ENCODE measurements at regions not wholly inside any gene's neighbourhood (a gene's known extent, or its start where the extent isn't known, plus 50 kb on each side); places are given as distances from the start of the nearest gene placed in this dataset.
A peak's percentile ranks its signal among the peaks of the same experiment; 100 is the strongest.
"Not testable (repeated sequence)": the region's sequence is repeated elsewhere in the genome, so short reads cannot be mapped to it uniquely, and the experiment has no call there.

DNA sequence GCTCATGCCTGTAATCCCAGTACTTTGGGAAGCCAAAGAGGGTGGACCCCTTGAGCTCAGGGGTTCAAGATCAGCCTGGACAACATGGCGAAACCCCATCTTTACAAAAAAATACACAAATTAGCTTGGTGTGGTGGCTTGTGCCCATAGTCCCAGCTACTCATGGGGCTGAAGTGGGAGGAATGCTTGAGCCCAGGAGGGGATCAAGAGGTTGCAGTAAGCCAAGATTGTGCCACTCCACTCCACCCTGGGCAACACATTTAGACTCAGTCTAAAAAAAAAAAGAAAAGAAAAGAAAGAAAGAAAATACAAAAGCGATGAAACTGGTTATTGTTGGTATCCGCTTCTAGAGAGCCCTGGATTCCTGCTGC is 597.4 kb downstream of the UQCRFS1 start:
- DNase-seq, result no peak
- Histone ChIP-seq H3K36me3 (no peaks in the 10 kb centered on the region), H3K9me3 (peaks cover 0 to 35% of the 10 kb centered on the region in 2 donors), H3K27ac (no peak overlapping the region), H3K4me3 (no peak overlapping the region), H3K27me3 (no peaks in the 10 kb centered on the region), H3K4me1 (no peaks in the 10 kb centered on the region)
- intact Hi-C loops (cut with DNase I), result no loop called here
- ATAC-seq, result no peak
- TF ChIP-seq, protein P1, sequence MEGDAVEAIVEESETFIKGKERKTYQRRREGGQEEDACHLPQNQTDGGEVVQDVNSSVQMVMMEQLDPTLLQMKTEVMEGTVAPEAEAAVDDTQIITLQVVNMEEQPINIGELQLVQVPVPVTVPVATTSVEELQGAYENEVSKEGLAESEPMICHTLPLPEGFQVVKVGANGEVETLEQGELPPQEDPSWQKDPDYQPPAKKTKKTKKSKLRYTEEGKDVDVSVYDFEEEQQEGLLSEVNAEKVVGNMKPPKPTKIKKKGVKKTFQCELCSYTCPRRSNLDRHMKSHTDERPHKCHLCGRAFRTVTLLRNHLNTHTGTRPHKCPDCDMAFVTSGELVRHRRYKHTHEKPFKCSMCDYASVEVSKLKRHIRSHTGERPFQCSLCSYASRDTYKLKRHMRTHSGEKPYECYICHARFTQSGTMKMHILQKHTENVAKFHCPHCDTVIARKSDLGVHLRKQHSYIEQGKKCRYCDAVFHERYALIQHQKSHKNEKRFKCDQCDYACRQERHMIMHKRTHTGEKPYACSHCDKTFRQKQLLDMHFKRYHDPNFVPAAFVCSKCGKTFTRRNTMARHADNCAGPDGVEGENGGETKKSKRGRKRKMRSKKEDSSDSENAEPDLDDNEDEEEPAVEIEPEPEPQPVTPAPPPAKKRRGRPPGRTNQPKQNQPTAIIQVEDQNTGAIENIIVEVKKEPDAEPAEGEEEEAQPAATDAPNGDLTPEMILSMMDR (IDR thresholded peaks at IDR 0.05), result no peak

DNA sequence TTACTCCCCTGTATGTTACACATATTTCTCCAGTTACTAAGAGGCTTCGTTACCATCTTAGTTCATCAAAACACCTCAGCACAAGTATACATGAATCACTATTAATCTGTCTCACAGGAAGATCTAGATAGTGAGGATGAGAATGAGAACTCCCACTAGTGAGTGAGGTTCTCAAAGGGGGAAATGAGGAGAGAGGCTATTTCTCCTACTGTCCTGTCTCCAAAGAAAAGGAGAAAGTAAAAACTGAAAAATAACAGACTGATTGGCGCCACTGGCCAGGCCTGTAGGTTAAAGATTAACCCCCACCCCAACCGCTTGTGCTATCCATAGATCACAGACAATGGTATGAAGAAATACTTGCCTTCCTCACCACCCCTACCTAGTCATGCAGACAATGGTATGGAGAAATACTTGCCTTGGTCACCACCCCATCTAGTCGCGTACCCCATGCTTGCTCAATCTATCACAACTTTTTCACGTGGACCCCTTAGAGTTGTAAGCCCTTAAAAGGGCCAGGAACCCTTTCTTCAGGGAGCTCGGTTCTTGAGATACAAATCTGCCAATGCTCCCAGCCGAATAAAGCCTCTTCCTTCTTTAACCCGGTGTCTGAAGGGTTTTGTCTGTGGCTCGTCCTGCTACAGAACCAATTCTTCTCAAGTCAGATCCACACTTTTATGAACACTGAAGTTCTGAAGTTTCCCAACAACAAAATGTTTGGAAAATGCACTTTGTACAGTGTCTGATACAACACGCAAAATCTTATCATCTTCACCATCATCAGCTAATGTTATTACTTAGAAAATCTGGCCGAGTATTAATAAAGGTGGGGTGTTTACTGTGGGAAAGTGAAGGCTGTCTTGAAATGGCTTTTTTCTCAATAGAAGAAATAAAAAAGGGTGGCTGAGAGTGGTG is 598.1 kb downstream of the UQCRFS1 start:
- Histone ChIP-seq H3K4me1 (no peaks in the 10 kb centered on the region), H3K4me3 (no peak overlapping the region), H3K27ac (no peak overlapping the region), H3K36me3 (no peaks in the 10 kb centered on the region), H3K9me3 (peaks cover 0 to 35% of the 10 kb centered on the region in 2 donors), H3K27me3 (no peaks in the 10 kb centered on the region)
- intact Hi-C loops (cut with DNase I), result no loop called here
- ATAC-seq (no peak), DNase-seq (no peak)
- TF ChIP-seq, protein P1 (IDR thresholded peaks at IDR 0.05), result no peak

DNA sequence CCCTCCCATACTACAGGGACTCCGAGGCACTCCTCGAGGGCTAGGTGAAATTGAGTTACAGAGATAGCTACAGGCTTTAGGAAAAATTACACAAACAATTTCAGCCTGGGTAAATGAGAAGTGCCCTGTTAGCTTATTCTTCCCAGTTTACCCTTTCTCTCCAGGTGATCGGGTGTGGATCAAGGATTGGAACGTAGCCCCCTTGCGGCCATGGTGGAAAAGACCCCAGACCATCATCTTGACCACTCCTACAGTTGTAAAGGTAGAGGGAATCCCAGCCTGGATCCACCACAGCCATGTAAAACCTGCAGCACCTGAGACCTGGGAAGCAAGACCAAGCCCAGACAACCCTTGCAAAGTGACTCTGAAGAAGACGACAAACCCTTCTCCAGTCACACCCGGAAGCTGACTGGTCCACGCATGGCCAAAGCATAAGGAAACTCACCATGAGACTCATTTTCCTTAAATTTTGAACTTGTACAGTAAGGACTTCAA is 600.6 kb downstream of the UQCRFS1 start:
- intact Hi-C loops (cut with DNase I), result no loop called here
- DNase-seq (no peak), ATAC-seq (no peak)
- no peaks in the 10 kb centered on the region for H3K4me1 ChIP-seq
- H3K9me3 ChIP-seq, result peaks cover 0 to 37% of the 10 kb centered on the region in 2 donors
- H3K27me3 ChIP-seq, result no peaks in the 10 kb centered on the region
- TF ChIP-seq, protein P1 (IDR thresholded peaks at IDR 0.05), result no peak
- H3K36me3 ChIP-seq, result no peaks in the 10 kb centered on the region
- no peak overlapping the region for H3K27ac ChIP-seq
- H3K4me3 ChIP-seq, result no peak overlapping the region

DNA sequence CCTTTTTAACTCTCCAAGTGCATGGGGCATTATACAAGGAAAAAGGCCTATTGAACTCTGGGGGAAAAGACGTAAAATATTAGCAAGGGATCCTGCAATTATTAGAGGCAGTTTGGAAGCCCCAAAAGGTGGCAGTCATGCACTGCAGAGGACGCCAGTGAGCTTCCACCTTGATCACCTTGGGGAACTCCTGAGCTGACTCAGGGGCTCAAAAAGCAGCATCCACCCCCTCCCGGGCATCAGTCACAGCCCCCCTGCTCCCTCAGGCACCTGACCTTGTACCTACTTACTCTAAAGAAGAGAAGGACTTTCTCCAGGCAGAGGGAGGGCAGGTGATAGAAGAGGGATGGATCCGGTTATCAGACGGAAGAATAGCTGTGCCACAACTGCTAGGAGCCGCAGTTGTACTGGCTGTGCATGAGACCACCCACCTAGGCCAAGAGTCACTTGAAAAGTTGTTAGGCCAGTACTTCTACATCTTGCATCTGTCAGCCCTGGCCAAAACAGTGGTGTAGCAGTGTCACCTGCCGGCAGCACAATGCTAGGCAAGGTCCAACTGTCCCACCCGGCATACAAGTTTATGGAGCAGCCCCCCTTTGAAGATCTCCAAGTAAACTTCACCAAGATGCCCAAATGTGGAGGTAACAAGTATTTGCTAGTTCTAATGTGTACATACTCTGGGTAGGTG is 601.6 kb downstream of the UQCRFS1 start:
- H3K36me3 ChIP-seq; H3K4me3 ChIP-seq; H3K27ac ChIP-seq; H3K27me3 ChIP-seq; intact Hi-C loops (cut with DNase I); H3K4me1 ChIP-seq; ATAC-seq: not testable (repeated sequence)
- peaks cover 0 to 47% of the 10 kb centered on the region in 2 donors for H3K9me3 ChIP-seq
- peak in 1 of 4 donors; percentile 2 for DNase-seq

DNA sequence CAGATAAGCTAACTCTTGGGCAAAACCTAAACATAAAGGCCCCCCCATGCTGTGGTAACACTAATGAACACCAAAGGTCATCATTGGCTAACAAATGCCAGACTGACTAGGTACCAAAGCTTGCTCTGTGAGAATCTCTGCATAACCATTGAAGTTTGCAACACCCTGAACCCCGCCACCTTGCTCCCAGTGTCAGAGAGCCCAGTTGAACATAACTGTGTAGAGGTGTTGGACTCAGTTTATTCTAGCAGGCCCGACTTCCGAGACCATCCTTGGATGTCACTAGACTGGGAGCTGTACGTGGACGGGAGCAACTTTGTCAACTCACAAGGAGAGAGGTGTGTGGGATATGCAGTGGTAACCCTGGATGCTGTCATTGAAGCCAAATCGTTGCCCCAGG is 602.2 kb downstream of the UQCRFS1 start:
- H3K27me3 ChIP-seq, result no peaks in the 10 kb centered on the region
- TF ChIP-seq, protein P1 (IDR thresholded peaks at IDR 0.05), result no peak
- H3K36me3 ChIP-seq, result no peaks in the 10 kb centered on the region
- H3K4me3 ChIP-seq, result no peak overlapping the region
- intact Hi-C loops (cut with DNase I), result no loop called here
- H3K9me3 ChIP-seq, result peaks cover 0 to 48% of the 10 kb centered on the region in 2 donors
- ATAC-seq (no peak), DNase-seq (no peak)
- no peaks in the 10 kb centered on the region for H3K4me1 ChIP-seq
- H3K27ac ChIP-seq, result no peak overlapping the region

All from left lung (tissue), 4 donors.